ENCODE measurements at regions not wholly inside any gene's neighbourhood (a gene's known extent, or its start where the extent isn't known, plus 50 kb on each side); places are given as distances from the start of the nearest gene placed in this dataset.
A peak's percentile ranks its signal among the peaks of the same experiment; 100 is the strongest.

- no peak for TF ChIP-seq TSHZ1 (tag by site-specific recombination; IDR thresholded peaks at IDR 0.05; ENCODE audit: borderline replicate concordance)
- TF ChIP-seq, protein P1, sequence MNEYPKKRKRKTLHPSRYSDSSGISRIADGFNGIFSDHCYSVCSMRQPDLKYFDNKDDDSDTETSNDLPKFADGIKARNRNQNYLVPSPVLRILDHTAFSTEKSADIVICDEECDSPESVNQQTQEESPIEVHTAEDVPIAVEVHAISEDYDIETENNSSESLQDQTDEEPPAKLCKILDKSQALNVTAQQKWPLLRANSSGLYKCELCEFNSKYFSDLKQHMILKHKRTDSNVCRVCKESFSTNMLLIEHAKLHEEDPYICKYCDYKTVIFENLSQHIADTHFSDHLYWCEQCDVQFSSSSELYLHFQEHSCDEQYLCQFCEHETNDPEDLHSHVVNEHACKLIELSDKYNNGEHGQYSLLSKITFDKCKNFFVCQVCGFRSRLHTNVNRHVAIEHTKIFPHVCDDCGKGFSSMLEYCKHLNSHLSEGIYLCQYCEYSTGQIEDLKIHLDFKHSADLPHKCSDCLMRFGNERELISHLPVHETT (tag by site-specific recombination; IDR thresholded peaks at IDR 0.05), result 0 out of 2 replicates have a peak, but pooled peaks have one; percentile 10
- no peak for TF ChIP-seq REPIN1 (tag by site-specific recombination; IDR thresholded peaks at IDR 0.05; ENCODE audit: low read depth)
- TF ChIP-seq ZNF561 (tag by site-specific recombination; IDR thresholded peaks at IDR 0.05; ENCODE audit: borderline replicate concordance), result no peak
- TF ChIP-seq OSR2 (tag by site-specific recombination; IDR thresholded peaks at IDR 0.05), result peak; percentile 19; the same call in 1 of the 2 replicates
- no peak for TF ChIP-seq ZNF184 (tag by site-specific recombination; IDR thresholded peaks at IDR 0.05)
- TF ChIP-seq ZNF175 (tag by site-specific recombination; IDR thresholded peaks at IDR 0.05), result no peak
- 0 out of 2 replicates have a peak, but pooled peaks have one; percentile 32 for TF ChIP-seq SP7 (tag by site-specific recombination; IDR thresholded peaks at IDR 0.05)
- TF ChIP-seq ZBTB48 (tag by site-specific recombination; IDR thresholded peaks at IDR 0.05), result no peak
- peak; percentile 40 for TF ChIP-seq KLF16 (tag by site-specific recombination; IDR thresholded peaks at IDR 0.05)
- TF ChIP-seq ZFHX2 (tag by site-specific recombination; conservative IDR thresholded peaks at IDR 0.05), result peak; percentile 94
- TF ChIP-seq, protein P2, sequence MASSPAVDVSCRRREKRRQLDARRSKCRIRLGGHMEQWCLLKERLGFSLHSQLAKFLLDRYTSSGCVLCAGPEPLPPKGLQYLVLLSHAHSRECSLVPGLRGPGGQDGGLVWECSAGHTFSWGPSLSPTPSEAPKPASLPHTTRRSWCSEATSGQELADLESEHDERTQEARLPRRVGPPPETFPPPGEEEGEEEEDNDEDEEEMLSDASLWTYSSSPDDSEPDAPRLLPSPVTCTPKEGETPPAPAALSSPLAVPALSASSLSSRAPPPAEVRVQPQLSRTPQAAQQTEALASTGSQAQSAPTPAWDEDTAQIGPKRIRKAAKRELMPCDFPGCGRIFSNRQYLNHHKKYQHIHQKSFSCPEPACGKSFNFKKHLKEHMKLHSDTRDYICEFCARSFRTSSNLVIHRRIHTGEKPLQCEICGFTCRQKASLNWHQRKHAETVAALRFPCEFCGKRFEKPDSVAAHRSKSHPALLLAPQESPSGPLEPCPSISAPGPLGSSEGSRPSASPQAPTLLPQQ (tag by site-specific recombination; IDR thresholded peaks at IDR 0.05), result peak; percentile 98
- no peak for TF ChIP-seq ZNF19 (tag by site-specific recombination; IDR thresholded peaks at IDR 0.05; ENCODE audit: low read depth)
- TF ChIP-seq ZNF837 (tag by site-specific recombination; IDR thresholded peaks at IDR 0.05), result no peak
- no peak for TF ChIP-seq ZNF324 (tag by site-specific recombination; IDR thresholded peaks at IDR 0.05)
- no peak for TF ChIP-seq ZNF621 (tag by site-specific recombination; IDR thresholded peaks at IDR 0.05)
- TF ChIP-seq, protein P3, sequence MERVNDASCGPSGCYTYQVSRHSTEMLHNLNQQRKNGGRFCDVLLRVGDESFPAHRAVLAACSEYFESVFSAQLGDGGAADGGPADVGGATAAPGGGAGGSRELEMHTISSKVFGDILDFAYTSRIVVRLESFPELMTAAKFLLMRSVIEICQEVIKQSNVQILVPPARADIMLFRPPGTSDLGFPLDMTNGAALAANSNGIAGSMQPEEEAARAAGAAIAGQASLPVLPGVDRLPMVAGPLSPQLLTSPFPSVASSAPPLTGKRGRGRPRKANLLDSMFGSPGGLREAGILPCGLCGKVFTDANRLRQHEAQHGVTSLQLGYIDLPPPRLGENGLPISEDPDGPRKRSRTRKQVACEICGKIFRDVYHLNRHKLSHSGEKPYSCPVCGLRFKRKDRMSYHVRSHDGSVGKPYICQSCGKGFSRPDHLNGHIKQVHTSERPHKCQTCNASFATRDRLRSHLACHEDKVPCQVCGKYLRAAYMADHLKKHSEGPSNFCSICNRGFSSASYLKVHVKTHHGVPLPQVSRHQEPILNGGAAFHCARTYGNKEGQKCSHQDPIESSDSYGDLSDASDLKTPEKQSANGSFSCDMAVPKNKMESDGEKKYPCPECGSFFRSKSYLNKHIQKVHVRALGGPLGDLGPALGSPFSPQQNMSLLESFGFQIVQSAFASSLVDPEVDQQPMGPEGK (tag by site-specific recombination; IDR thresholded peaks at IDR 0.05), result peak; percentile 94
- no peak for TF ChIP-seq ZNF558 (tag by site-specific recombination; IDR thresholded peaks at IDR 0.05)
- no peak for TF ChIP-seq ZNF488 (tag by site-specific recombination; IDR thresholded peaks at IDR 0.05)
- TF ChIP-seq ZBTB20 (tag by site-specific recombination; IDR thresholded peaks at IDR 0.05), result peak; percentile 26
- TF ChIP-seq SP2 (tag by site-specific recombination; IDR thresholded peaks at IDR 0.05), result no peak; the same call in 1 of the 2 replicates
- TF ChIP-seq, protein P4, sequence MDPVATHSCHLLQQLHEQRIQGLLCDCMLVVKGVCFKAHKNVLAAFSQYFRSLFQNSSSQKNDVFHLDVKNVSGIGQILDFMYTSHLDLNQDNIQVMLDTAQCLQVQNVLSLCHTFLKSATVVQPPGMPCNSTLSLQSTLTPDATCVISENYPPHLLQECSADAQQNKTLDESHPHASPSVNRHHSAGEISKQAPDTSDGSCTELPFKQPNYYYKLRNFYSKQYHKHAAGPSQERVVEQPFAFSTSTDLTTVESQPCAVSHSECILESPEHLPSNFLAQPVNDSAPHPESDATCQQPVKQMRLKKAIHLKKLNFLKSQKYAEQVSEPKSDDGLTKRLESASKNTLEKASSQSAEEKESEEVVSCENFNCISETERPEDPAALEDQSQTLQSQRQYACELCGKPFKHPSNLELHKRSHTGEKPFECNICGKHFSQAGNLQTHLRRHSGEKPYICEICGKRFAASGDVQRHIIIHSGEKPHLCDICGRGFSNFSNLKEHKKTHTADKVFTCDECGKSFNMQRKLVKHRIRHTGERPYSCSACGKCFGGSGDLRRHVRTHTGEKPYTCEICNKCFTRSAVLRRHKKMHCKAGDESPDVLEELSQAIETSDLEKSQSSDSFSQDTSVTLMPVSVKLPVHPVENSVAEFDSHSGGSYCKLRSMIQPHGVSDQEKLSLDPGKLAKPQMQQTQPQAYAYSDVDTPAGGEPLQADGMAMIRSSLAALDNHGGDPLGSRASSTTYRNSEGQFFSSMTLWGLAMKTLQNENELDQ (tag by site-specific recombination; IDR thresholded peaks at IDR 0.05; ENCODE audit: low read depth), result no peak
- no peak for TF ChIP-seq ZNF830 (tag by site-specific recombination; IDR thresholded peaks at IDR 0.05; ENCODE audit: low read depth)
- no peak for TF ChIP-seq ZBTB1 (tag by site-specific recombination; IDR thresholded peaks at IDR 0.05)
Observed at GRCh38 chr19:30228113-30228834, 143.9 kb upstream of the ZNF536 start (continued).
